Mucosa of descending colon (tissue), 3 donors: ENCODE measurements at regions not wholly inside any gene's neighbourhood (a gene's known extent, or its start where the extent isn't known, plus 50 kb on each side); places are given as distances from the start of the nearest gene placed in this dataset.

Experiments
- ATAC-seq: fragments of 200-7000 bp; cut with Tn5 transposase; one replicate; pipeline ENCODE4 v1.9.1; 2020; ENCODE audit warnings: mild to moderate bottlenecking, moderate library complexity
- DNase-seq, 3 donors: peaks; one replicate each; pipeline ENCODE4 v3.0.0-alpha.2; 2020
- H3K36me3 ChIP-seq: fragments of 200-600 bp; one replicate; pipeline ENCODE4 v1.8.0; 2021; ENCODE audit warnings: low read depth, mild to moderate bottlenecking
- H3K4me1 ChIP-seq: fragments of 200-600 bp; one replicate; pipeline ENCODE4 v1.8.0; 2021; ENCODE audit warnings: low read depth, mild to moderate bottlenecking
- H3K4me3 ChIP-seq: fragments of 200-600 bp; one replicate; pipeline ENCODE4 v1.8.0; 2021; ENCODE audit warnings: mild to moderate bottlenecking
- H3K9me3 ChIP-seq: fragments of 200-600 bp; one replicate; pipeline ENCODE4 v1.8.0; 2021; ENCODE audit warnings: mild to moderate bottlenecking
- CTCF ChIP-seq: fragments of 200-600 bp; IDR thresholded peaks from one replicate; pipeline ENCODE4 v1.8.0; 2022; ENCODE audit warnings: antibody characterized with exemption, mild to moderate bottlenecking
- intact Hi-C, 2 donors: fragments of 100-400 bp; cut with DNase I in 1 of 2; cut with micrococcal nuclease in 1 of 2; formaldehyde crosslinking; loops; one replicate each; pipeline versions ENCODE4 v1.11.0 to v1.11.1; 2022; cut with DNase I, micrococcal nuclease
- donor health status: DM: no; HTN: no; CAD: no; lungs with moderate emphysema.
- donor health status: DM: no; HTN: no; CAD: no.
- donor health status: DM: no; HTN: yes; CAD: no.

- Histone ChIP-seq H3K4me3 (no peak overlapping the region), H3K4me1 (no peaks in the 10 kb centered on the region), H3K9me3 (no peaks in the 10 kb centered on the region), H3K36me3 (no peaks in the 10 kb centered on the region)
- ATAC-seq, result no peak
- no peak for DNase-seq
- intact Hi-C loops, result no loop called here
- TF ChIP-seq CTCF, result no peak
Measured at GRCh38 chrX:15191830-15192229, 78.1 kb downstream of the ASB9 start.

- ATAC-seq, result no peak
- Histone ChIP-seq H3K4me1 (no peaks in the 10 kb centered on the region), H3K9me3 (no peaks in the 10 kb centered on the region), H3K36me3 (no peaks in the 10 kb centered on the region), H3K4me3 (no peak overlapping the region)
- DNase-seq, result no peak
- no peak for TF ChIP-seq CTCF
- intact Hi-C loops, result no loop called here
Measured at GRCh38 chrX:15188039-15188438, 81.8 kb downstream of the ASB9 start.

- Histone ChIP-seq H3K36me3 (no peaks in the 10 kb centered on the region), H3K4me1 (no peaks in the 10 kb centered on the region), H3K4me3 (no peak overlapping the region), H3K9me3 (no peaks in the 10 kb centered on the region)
- DNase-seq, result no peak
- TF ChIP-seq CTCF, result no peak
- ATAC-seq, result no peak
- intact Hi-C loops, result no loop called here
Measured at GRCh38 chrX:15177316-15177715, 92.6 kb downstream of the ASB9 start.

- DNase-seq, result no peak
- intact Hi-C loops, result no loop called here
- no peak for ATAC-seq
- no peak for TF ChIP-seq CTCF
- H3K4me3 ChIP-seq, result no peak overlapping the region
- H3K9me3 ChIP-seq, result no peaks in the 10 kb centered on the region
- no peaks in the 10 kb centered on the region for H3K36me3 ChIP-seq
- H3K4me1 ChIP-seq, result no peaks in the 10 kb centered on the region
Measured at GRCh38 chrX:15173411-15173810, 96.5 kb downstream of the ASB9 start.

GRCh38 chrX:15170927-15171326 is 99.0 kb downstream of the ASB9 start:
- DNase-seq (no peak), ATAC-seq (no peak)
- no peaks in the 10 kb centered on the region for H3K4me1 ChIP-seq
- intact Hi-C loops, result no loop called here
- H3K36me3 ChIP-seq, result no peaks in the 10 kb centered on the region
- H3K4me3 ChIP-seq, result no peak overlapping the region
- no peak for TF ChIP-seq CTCF
- H3K9me3 ChIP-seq, result no peaks in the 10 kb centered on the region

- intact Hi-C loops, result no loop called here
- no peak for TF ChIP-seq CTCF
- H3K4me3 ChIP-seq, result no peak overlapping the region
- ATAC-seq, result no peak
- H3K36me3 ChIP-seq, result no peaks in the 10 kb centered on the region
- no peak for DNase-seq
- no peaks in the 10 kb centered on the region for H3K4me1 ChIP-seq
- no peaks in the 10 kb centered on the region for H3K9me3 ChIP-seq
Measured at GRCh38 chrX:15167826-15168225, 102.1 kb downstream of the ASB9 start.
